GM21526 (cell line): ENCODE measurements at regions not wholly inside any gene's neighbourhood (a gene's known extent, or its start where the extent isn't known, plus 50 kb on each side); places are given as distances from the start of the nearest gene placed in this dataset.

Experiments
- ATAC-seq: cut with Tn5 transposase; IDR thresholded peaks from one replicate; pipeline ENCODE4 v1.9.1; 2021; ENCODE audit warnings: moderate library complexity; ENCODE audit not compliant: unreplicated experiment, low FRiP score

- no peak for ATAC-seq
These were observed 779.4 kb upstream of the PCDH9 start for GRCh38 chr13:68009546-68009945.

GRCh38 chr13:68007576-68007975 is 777.4 kb upstream of the PCDH9 start:
- no peak for ATAC-seq

- no peak for ATAC-seq
These were observed 766.0 kb upstream of the PCDH9 start for GRCh38 chr13:67996101-67996500.

- no peak for ATAC-seq
These were observed 760.7 kb upstream of the PCDH9 start for GRCh38 chr13:67990868-67991267.

GRCh38 chr13:67986234-67986633 is 756.1 kb upstream of the PCDH9 start:
- no peak for ATAC-seq

- no peak for ATAC-seq
These were observed 746.9 kb upstream of the PCDH9 start for GRCh38 chr13:67977066-67977465.

GRCh38 chr13:67971291-67971690 is 741.2 kb upstream of the PCDH9 start:
- ATAC-seq, result no peak

GRCh38 chr13:67967031-67967430 is 736.9 kb upstream of the PCDH9 start:
- no peak for ATAC-seq

GRCh38 chr13:67966065-67966464 is 735.9 kb upstream of the PCDH9 start:
- ATAC-seq, result no peak

- ATAC-seq, result no peak
These were observed 734.9 kb upstream of the PCDH9 start for GRCh38 chr13:67964986-67965385.

- ATAC-seq, result no peak
These were observed 734.0 kb upstream of the PCDH9 start for GRCh38 chr13:67964091-67964490.

- no peak for ATAC-seq
These were observed 731.2 kb upstream of the PCDH9 start for GRCh38 chr13:67961331-67961730.

GRCh38 chr13:67951431-67951830 is 721.3 kb upstream of the PCDH9 start:
- ATAC-seq, result no peak

GRCh38 chr13:67950603-67951002 is 720.5 kb upstream of the PCDH9 start:
- no peak for ATAC-seq

- ATAC-seq, result no peak
These were observed 716.0 kb upstream of the PCDH9 start for GRCh38 chr13:67946131-67946530.

GRCh38 chr13:67943116-67943515 is 713.0 kb upstream of the PCDH9 start:
- ATAC-seq, result no peak

- ATAC-seq, result no peak
These were observed 705.5 kb upstream of the PCDH9 start for GRCh38 chr13:67935626-67936025.

- no peak for ATAC-seq
These were observed 704.6 kb upstream of the PCDH9 start for GRCh38 chr13:67934617-67935330.

GRCh38 chr13:67932991-67933390 is 702.9 kb upstream of the PCDH9 start:
- no peak for ATAC-seq

GRCh38 chr13:67917291-67917987 is 687.3 kb upstream of the PCDH9 start:
- no peak for ATAC-seq

GRCh38 chr13:67916650-67917049 is 686.5 kb upstream of the PCDH9 start:
- no peak for ATAC-seq

GRCh38 chr13:67914535-67914934 is 684.4 kb upstream of the PCDH9 start:
- ATAC-seq, result no peak
